Umbilical cord (tissue), 1 donor: ENCODE measurements at regions not wholly inside any gene's neighbourhood (a gene's known extent, or its start where the extent isn't known, plus 50 kb on each side); places are given as distances from the start of the nearest gene placed in this dataset.

Source experiments
- DNase-seq: peaks from one replicate; pipeline ENCODE4 v3.0.0-alpha.2; 2015; ENCODE audit warnings: low spot score

- no peak for DNase-seq
These were observed 63.7 kb upstream of the NKX2-2 start for GRCh38 chr20:21577551-21577950.

GRCh38 chr20:21575981-21576740 is 62.3 kb upstream of the NKX2-2 start:
- no peak for DNase-seq

GRCh38 chr20:21575167-21575566 is 61.3 kb upstream of the NKX2-2 start:
- no peak for DNase-seq

GRCh38 chr20:21574443-21574842 is 60.6 kb upstream of the NKX2-2 start:
- no peak for DNase-seq

GRCh38 chr20:21573259-21573658 is 59.4 kb upstream of the NKX2-2 start:
- no peak for DNase-seq

GRCh38 chr20:21571841-21572690 is 58.2 kb upstream of the NKX2-2 start:
- DNase-seq = peak; percentile 3

GRCh38 chr20:21570285-21570992 is 56.6 kb upstream of the NKX2-2 start:
- DNase-seq = no peak

- DNase-seq = no peak
These were observed 55.7 kb upstream of the NKX2-2 start for GRCh38 chr20:21569586-21569985.

GRCh38 chr20:21564127-21564773 is 50.4 kb upstream of the NKX2-2 start:
- DNase-seq = no peak
